BLaER1 (cell line): ENCODE measurements at regions not wholly inside any gene's neighbourhood (a gene's known extent, or its start where the extent isn't known, plus 50 kb on each side); places are given as distances from the start of the nearest gene placed in this dataset.
"Not testable (repeated sequence)": the region's sequence is repeated elsewhere in the genome, so short reads cannot be mapped to it uniquely, and the experiment has no call there.

Source experiments
- H3K27ac ChIP-seq: shearing (Covaris generic); formaldehyde crosslinking; 2 replicates; pipeline ENCODE4 v1.8.1; 2022
- H3K27me3 ChIP-seq: shearing (Covaris generic); formaldehyde crosslinking; 2 replicates; pipeline ENCODE4 v1.8.1; 2022
- H3K36me3 ChIP-seq: shearing (Covaris generic); formaldehyde crosslinking; 2 replicates; pipeline ENCODE4 v1.8.1; 2022
- H3K4me1 ChIP-seq: shearing (Covaris generic); formaldehyde crosslinking; 2 replicates; pipeline ENCODE4 v1.8.1; 2022
- H3K4me2 ChIP-seq: shearing (Covaris generic); formaldehyde crosslinking; 2 replicates; pipeline ENCODE4 v1.8.1; 2022
- H3K4me3 ChIP-seq: shearing (Covaris generic); formaldehyde crosslinking; 2 replicates; pipeline ENCODE4 v1.8.1; 2022
- H3K9ac ChIP-seq: shearing (Covaris generic); formaldehyde crosslinking; 2 replicates; pipeline ENCODE4 v1.8.1; 2022
- H3K9me3 ChIP-seq: shearing (Covaris generic); formaldehyde crosslinking; 2 replicates; pipeline ENCODE4 v1.8.1; 2022
- H4K20me1 ChIP-seq: shearing (Covaris generic); formaldehyde crosslinking; 2 replicates; pipeline ENCODE4 v1.8.1; 2022
- Cebpa-rat ChIP-seq: shearing (Covaris generic); IDR thresholded peaks from 2 replicates; pipeline ENCODE4 v1.8.1; 2022

DNA sequence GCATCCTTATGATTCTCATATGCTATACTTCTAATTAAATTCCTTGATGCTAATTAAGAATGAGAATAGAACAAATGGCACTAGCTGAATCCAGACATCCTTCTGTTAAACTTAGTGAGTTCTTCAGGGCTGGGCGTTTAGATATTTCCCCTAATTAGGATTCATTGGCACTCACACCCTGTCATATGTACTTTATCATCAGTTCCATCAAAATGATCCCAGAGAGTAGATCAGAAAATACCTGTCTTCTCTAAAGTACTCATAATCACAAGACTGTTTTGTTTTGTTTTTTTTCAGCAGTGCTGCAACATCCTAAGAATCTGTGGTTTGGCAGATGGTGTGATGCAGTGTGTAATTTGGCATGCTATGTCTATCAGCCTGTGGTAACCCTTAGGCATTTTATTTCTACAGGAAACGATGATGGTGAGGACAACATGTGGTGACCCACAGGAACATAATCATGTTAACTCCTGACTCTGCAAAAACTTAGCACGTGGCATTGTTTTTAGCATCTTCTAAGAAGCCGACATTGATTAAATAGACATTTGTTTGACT, 2528.4 kb downstream of the ARAP2 start:
- no peaks in the 10 kb centered on the region for H3K27me3 ChIP-seq
- H4K20me1 ChIP-seq: no peaks in the 10 kb centered on the region
- no peak overlapping the region for H3K4me2 ChIP-seq
- peaks cover 2% of the 10 kb centered on the region; the same call in 1 of the 2 replicates for H3K9me3 ChIP-seq
- H3K4me1 ChIP-seq: 0 out of 2 replicates have a peak, but pooled peaks cover 4% of the 10 kb centered on the region
- H3K36me3 ChIP-seq: no peaks in the 10 kb centered on the region
- no peak overlapping the region for H3K4me3 ChIP-seq
- no peak for TF ChIP-seq Cebpa-rat
- no peak overlapping the region for H3K27ac ChIP-seq
- H3K9ac ChIP-seq: no peak overlapping the region

DNA sequence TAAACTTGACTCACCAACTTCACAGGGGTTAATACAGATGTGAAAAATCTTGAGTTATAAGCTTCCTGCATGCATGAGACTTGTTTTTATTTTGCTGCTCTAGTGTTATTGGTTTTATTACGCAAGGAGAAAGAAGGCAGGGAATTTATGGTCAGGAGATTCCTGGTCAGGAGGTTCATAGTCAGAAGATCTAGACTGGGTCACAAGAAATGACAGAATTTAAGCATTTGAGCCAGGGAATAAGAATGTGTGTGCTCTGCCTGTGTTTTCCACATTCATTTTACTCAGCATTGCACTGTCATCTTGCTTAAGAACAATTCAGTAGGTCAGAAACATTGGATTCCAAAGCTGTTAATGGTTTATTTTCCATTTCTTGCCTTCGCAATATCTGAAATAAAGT, 2522.1 kb downstream of the ARAP2 start:
- TF ChIP-seq Cebpa-rat: no peak
- no peaks in the 10 kb centered on the region for H3K4me1 ChIP-seq
- no peaks in the 10 kb centered on the region for H3K27me3 ChIP-seq
- H3K9me3 ChIP-seq: no peaks in the 10 kb centered on the region
- H3K4me3 ChIP-seq: no peak overlapping the region
- H3K36me3 ChIP-seq: no peaks in the 10 kb centered on the region
- no peak overlapping the region for H3K27ac ChIP-seq
- H3K4me2 ChIP-seq: no peak overlapping the region
- H3K9ac ChIP-seq: no peak overlapping the region
- no peaks in the 10 kb centered on the region for H4K20me1 ChIP-seq

DNA sequence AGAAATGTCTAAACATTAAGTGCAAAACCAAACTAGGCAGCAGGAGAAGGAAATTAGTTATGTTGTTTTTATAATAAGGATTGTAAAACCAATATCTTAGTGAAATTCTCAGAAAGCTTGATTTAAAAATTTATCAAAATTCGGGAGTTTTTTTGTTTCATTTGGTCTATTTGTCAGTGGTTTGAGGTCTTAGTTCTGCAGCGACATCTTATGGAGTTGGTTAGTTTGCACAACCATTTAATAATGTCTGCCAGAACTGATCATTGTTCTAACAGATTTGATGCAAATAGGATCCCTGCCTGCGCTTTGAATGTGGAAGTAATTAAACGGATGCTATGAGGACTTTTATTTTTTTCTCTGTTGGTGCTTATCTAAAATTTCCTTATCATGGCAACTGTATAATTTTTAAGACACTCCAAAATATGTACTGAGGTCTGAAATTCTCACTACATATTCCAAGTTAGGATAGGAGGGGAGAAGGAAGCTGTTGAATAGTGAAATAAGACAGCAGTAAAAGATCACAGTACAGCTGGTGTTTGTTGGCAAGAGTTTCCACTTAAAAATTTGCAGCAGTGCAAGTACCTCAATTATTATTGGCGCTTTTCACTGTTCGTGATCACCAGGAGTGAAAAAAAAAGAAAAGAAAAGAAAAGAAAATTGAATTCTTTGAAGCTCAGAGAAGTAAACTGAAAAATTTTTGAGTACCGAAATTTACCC, 2521.4 kb downstream of the ARAP2 start:
- Histone ChIP-seq H3K27ac (no peak overlapping the region), H3K27me3 (no peaks in the 10 kb centered on the region), H3K4me3 (no peak overlapping the region)

DNA sequence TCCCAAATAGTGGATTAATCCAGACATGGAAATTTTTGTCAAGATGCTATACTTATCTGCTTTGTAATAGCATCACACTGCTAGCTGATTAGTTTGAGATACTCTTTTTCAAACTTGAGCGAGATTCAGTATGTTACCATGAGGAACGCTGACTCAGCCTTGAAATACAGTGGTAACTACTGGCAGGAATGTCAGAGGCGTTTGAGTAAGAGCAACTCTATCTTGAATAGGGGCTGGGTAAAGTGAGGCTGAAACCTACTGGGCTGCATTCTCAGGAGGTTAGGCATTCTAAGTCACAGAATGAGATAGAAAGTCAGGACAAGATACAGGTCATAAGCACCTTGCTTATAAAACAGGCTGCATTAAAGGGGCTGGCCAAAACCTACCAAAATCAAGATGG, 2519.6 kb downstream of the ARAP2 start:
- H3K4me1 ChIP-seq: no peaks in the 10 kb centered on the region
- H3K36me3 ChIP-seq: no peaks in the 10 kb centered on the region
- H3K4me2 ChIP-seq: no peak overlapping the region
- no peak overlapping the region for H3K27ac ChIP-seq
- H4K20me1 ChIP-seq: no peaks in the 10 kb centered on the region
- no peak for TF ChIP-seq Cebpa-rat
- H3K9ac ChIP-seq: no peak overlapping the region
- H3K4me3 ChIP-seq: no peak overlapping the region
- no peaks in the 10 kb centered on the region for H3K27me3 ChIP-seq
- no peaks in the 10 kb centered on the region for H3K9me3 ChIP-seq

More for the DNA sequence above, 2521.4 kb downstream of the ARAP2 start:
- Histone ChIP-seq H3K9ac (no peak overlapping the region), H3K4me2 (no peak overlapping the region), H4K20me1 (no peaks in the 10 kb centered on the region), H3K4me1 (no peaks in the 10 kb centered on the region), H3K9me3 (no peaks in the 10 kb centered on the region), H3K36me3 (no peaks in the 10 kb centered on the region)
- no peak for TF ChIP-seq Cebpa-rat

DNA sequence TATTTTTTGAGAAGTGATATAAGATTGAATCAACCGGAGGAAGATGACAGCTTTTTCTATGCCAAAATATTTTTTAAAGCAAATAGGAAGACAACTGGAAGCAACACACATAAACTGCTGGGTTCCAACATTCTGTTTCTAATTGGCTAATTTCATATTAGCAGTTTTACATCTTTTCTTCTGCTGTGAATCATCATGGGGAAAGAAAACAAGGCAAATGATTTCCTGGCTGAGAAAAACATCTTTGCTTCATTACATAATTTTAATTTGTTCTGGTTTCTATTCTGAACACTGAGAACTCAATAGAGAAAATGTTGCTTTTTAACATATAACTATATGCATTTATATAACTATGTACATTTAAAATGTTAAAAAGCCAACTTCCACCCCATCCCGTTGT, 2518.5 kb downstream of the ARAP2 start:
- Histone ChIP-seq H3K27ac (no peak overlapping the region), H3K36me3 (no peaks in the 10 kb centered on the region), H4K20me1 (no peaks in the 10 kb centered on the region), H3K4me3 (no peak overlapping the region), H3K27me3 (no peaks in the 10 kb centered on the region), H3K4me1 (no peaks in the 10 kb centered on the region), H3K9me3 (peaks cover 4% of the 10 kb centered on the region; the same call in 1 of the 2 replicates), H3K9ac (no peak overlapping the region), H3K4me2 (no peak overlapping the region)
- no peak for TF ChIP-seq Cebpa-rat

DNA sequence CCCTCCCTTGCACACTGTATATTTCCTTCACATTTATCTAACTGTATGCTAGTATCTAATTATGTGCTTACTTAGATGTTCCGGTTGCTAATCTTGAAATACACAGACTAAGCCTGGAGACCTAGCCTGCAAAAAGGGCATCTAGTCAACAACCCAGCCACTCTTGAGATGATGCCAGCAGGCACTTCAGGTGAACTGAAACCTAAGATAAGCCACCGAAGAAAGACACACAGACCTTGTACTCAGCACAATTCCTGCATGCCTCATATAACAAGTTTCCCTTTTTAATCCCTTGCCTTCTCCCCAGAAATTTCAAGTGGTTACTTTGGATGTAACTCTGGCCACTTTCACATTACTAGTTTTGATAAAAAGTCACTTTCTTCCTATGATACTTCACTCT, 2506.6 kb downstream of the ARAP2 start:
- no peak for TF ChIP-seq Cebpa-rat
- H3K4me1 ChIP-seq: peaks cover 14% of the 10 kb centered on the region
- H3K4me2 ChIP-seq: no peak overlapping the region
- H4K20me1 ChIP-seq: no peaks in the 10 kb centered on the region
- no peak overlapping the region for H3K4me3 ChIP-seq
- H3K9me3 ChIP-seq: no peaks in the 10 kb centered on the region
- no peaks in the 10 kb centered on the region for H3K27me3 ChIP-seq
- no peak overlapping the region for H3K9ac ChIP-seq
- no peaks in the 10 kb centered on the region for H3K36me3 ChIP-seq
- no peak overlapping the region for H3K27ac ChIP-seq

DNA sequence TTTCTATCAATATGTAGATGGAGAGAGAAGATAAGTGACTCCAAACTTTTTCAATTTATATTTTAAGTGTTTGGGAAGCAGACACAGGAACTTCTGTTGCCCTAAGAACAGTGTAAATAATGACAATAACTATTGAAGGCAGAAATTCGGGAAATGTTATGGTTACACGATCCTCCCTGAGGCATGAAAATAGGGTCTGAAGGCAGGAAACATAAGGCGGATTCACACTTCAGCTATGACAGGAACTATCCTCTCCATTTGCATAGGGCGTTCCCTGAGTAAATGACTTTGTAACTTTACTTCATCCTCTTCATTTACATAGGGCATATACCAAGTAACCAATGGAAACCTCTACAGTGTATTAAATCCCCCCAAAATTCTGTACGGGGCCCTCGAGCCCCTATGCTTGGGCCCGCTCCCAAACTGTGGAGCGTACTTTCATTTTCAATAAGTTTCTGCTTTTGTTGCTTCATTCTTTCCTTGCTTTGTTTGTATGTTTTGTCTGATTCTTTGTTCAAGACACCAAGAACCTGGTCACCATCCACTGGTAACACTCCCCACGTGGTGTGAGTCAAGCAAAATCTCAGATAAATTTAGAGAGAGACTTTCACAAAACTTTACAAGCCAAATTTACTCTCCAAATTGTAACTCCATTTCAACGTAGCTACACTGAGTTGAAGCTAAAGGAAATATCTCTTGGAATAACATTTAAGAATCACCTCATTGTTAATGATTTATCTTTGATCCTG, 2504.3 kb downstream of the ARAP2 start:
- peaks cover 14% of the 10 kb centered on the region for H3K4me1 ChIP-seq
- H3K9me3 ChIP-seq: no peaks in the 10 kb centered on the region
- H4K20me1 ChIP-seq: no peaks in the 10 kb centered on the region
- H3K36me3 ChIP-seq: no peaks in the 10 kb centered on the region
- H3K27ac ChIP-seq: peak overlapping the region; percentile 30; the same call in 1 of the 2 replicates
- H3K4me3 ChIP-seq: no peak overlapping the region
- H3K9ac ChIP-seq: no peak overlapping the region
- H3K27me3 ChIP-seq: no peaks in the 10 kb centered on the region
- H3K4me2 ChIP-seq: peak overlapping the region; percentile 47
- no peak for TF ChIP-seq Cebpa-rat

DNA sequence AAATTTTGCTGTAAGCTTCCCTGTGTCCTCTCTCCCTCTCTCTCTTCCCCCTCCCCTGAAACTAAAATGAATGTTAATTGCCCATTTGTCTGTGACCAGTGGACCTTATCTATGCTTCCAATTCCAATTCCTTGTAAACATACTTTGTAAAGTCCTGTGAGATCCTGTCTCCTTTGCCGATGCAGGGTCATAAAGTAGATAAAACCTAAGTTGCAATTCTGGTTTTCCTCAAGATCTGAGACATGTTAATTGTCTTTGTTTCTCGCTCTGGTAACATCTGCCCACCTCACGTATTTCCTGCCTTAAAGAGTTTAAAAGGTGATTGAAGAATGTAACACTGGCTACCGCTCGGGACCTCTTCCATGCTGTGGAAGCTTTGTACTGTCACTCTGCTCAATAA, 2503.4 kb downstream of the ARAP2 start:
- not testable (repeated sequence) for H4K20me1 ChIP-seq, H3K27ac ChIP-seq, H3K27me3 ChIP-seq, H3K9me3 ChIP-seq, H3K4me3 ChIP-seq, H3K36me3 ChIP-seq, H3K9ac ChIP-seq
- peaks cover 14% of the 10 kb centered on the region for H3K4me1 ChIP-seq
- peak overlapping the region; percentile 14; the same call in 1 of the 2 replicates for H3K4me2 ChIP-seq

DNA sequence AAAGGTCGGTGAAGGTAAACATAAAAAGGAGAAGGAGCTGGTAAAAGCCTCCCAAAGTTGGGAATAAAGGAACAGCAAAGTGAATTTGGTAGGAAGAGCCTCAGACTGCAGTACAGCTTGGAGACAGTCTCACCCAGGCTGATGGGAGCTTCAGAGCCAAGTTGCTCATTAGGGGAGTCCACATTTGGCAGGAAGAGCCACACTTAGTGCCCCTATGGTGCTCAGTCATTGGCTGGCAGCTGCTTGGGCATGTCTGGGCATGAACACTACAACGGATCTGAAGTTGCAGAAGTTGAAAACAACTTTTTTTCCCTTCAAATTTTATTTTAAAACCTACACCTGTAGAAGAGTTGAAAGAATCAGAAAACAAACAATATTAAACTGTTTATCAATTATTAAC, 2497.3 kb downstream of the ARAP2 start:
- no peak for TF ChIP-seq Cebpa-rat
- H3K36me3 ChIP-seq: no peaks in the 10 kb centered on the region
- H3K9ac ChIP-seq: no peak overlapping the region
- no peak overlapping the region for H3K4me3 ChIP-seq
- no peaks in the 10 kb centered on the region for H4K20me1 ChIP-seq
- no peak overlapping the region for H3K4me2 ChIP-seq
- H3K27ac ChIP-seq: peak overlapping the region; percentile 32; the same call in 1 of the 2 replicates
- H3K27me3 ChIP-seq: no peaks in the 10 kb centered on the region
- no peaks in the 10 kb centered on the region for H3K9me3 ChIP-seq
- H3K4me1 ChIP-seq: no peaks in the 10 kb centered on the region; the same call in 1 of the 2 replicates

DNA sequence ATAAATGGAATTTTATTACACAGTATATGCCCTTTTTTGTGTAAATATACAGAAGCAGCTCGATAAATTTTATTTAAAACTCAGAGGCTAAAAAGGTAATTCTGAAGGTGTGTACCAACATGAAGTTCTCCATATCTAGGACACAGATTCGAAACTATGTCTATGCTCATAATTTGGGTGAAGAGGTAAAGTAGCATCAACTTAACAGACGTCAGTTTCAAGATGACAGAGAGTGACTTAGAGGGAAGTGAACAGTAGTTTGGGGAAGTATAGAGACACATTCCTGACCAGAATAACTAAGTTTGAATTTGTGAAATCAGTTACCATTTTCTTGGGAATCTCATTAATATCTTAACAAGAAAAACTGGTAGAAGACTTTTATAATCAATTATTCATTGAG, 2493.3 kb downstream of the ARAP2 start:
- H3K4me3 ChIP-seq: no peak overlapping the region
- no peak for TF ChIP-seq Cebpa-rat
- no peaks in the 10 kb centered on the region for H4K20me1 ChIP-seq
- no peaks in the 10 kb centered on the region; the same call in 1 of the 2 replicates for H3K4me1 ChIP-seq
- H3K27me3 ChIP-seq: no peaks in the 10 kb centered on the region
- no peak overlapping the region for H3K27ac ChIP-seq
- H3K4me2 ChIP-seq: no peak overlapping the region
- H3K9ac ChIP-seq: no peak overlapping the region
- no peaks in the 10 kb centered on the region for H3K9me3 ChIP-seq
- no peaks in the 10 kb centered on the region for H3K36me3 ChIP-seq
